ENCODE measurements at regions not wholly inside any gene's neighbourhood (a gene's known extent, or its start where the extent isn't known, plus 50 kb on each side); places are given as distances from the start of the nearest gene placed in this dataset.

DNA sequence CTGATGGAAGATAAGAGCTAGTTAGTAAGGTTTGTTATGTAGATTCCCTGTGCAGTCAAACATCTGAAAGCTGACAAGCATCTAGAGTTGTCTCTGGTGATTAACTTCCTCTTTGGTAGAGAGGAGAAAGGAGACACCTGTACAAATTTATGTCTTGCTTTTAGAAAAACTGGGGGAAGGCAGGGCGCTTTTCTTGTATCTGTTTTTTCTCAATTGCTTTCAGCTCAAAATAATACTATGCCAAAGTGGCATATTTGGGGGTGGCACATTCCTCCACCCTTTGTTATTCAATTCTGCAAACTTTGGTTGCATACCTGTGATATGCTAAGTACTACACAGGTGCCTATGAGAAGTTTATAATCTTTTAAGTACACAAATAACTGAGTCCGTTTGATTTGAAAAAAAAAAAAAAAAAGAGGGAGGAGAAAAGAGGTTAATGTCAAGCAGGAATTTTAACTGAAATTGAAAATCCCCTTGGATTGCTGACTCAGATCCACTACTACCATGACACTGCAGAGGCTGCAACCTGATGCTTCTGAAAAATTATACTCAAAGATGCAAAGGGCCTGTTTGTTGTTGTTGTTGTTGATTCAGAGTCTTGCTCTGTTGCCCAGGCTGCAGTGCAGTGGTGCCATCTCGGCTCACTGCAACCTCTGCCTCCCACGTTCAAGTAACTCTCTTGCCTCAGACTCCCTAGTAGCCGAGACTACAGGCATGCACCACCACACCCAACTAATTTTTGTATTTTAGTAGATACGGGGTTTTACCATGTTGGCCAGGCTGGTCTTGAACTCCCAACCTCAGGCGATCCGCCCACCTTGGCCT lies 164.8 kb upstream of the NBEA start:
- no peak for DNase-seq

GRCh38 chr13:34777914-34778303 lies 164.2 kb upstream of the NBEA start:
- DNase-seq = no peak

DNA sequence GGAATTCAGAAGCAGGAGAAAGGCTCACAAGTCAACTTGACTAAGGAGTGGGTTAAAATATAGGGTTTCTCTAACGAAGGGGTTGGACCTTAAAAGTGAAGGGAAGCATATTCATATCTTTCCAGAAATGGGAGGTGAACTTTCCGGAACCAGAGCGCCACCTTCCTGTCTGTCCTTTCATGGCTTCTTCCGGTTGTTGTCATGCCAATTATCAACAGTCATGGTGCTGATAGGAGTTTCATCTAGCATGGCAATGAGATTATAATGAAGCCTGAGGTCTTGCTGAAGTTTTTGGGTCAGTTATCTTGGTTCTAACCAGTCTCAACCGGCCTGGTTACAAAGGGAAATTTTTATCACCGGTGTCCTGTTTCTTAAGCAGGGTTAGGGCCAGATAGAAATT lies 162.9 kb upstream of the NBEA start:
- no peak for DNase-seq

DNA sequence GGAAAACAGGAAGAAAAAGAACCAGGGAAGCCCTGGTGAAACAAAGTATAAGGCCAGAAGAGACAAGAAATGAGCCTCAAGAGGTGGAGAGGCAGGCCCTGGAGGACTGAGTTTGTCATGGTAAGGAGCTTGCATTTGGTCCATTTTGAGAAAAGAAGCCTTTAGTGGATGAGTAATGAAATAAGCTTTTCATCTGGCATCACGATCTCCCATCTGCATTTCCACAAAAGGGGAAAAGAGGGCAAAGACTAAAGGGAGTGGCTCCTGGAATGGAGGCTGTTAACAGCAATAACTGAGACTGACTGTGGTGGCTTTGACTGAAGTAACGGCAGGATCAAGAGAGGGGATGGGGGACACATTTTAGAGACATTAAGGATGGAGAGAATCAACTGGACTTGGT lies 148.8 kb upstream of the NBEA start:
- DNase-seq = no peak

DNA sequence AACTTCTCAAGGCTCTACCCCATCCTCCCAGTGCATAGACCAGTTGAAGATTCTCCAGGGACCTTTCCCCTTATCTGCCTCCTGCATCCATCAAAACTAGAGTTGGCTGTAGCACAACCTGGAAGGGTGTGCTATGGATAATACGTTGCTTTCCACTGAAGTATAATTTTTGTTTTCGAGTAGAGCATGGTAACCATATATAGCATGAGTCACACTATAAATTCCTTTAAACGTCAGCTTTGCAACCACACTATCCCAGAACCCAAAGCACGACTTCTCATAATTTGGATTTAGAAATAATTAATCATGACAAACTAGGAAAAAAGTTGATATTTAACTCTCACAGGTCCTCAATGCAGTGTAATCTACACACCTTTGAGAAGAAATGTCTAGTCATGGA lies 138.3 kb upstream of the NBEA start:
- DNase-seq = no peak

DNA sequence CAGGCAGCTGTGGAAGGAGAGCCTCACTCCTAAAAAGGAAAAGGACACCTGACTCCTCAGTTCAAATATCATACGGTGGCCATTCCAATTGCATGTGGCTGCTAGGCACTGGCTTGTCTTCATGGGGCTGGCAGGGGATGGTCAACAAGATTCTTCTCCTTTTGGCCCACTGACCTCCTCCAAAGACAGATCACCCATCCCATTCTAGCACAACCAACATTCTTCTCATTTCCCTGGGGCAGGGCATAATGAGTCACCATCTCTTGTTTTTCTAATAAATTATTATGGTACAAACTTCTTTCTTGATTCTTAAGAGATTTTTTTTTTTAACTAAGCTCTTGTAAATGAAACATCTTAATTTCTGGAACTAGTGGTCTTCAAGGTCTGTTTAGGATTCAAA lies 136.7 kb upstream of the NBEA start:
- no peak for DNase-seq

DNA sequence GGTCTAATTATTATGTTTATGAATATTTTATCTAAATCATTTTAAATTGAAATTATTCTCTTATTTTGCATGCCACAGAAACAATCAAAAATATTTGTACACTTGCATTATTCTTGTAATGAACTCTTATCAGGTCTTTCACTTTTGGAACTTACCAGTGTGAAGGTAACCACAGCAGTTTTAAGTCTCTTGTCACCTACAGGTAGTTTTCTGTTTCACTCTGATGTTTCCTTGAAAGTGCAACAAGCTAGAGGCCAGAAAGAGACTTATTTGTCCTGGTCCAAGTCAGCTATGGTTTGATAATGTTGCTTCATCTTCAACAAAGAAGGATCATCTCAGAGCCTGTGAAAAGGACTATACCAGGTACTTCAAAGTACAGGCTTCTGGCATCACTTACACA lies 133.4 kb upstream of the NBEA start:
- no peak for DNase-seq

- DNase-seq = no peak
Measured at GRCh38 chr13:34810996-34811395, 131.1 kb upstream of the NBEA start.

GRCh38 chr13:34815526-34815925 lies 126.5 kb upstream of the NBEA start:
- DNase-seq = no peak

- no peak for DNase-seq
Measured at GRCh38 chr13:34816245-34816884, 125.7 kb upstream of the NBEA start.

GRCh38 chr13:34816908-34817665 lies 125.0 kb upstream of the NBEA start:
- DNase-seq = peak; percentile 2

- DNase-seq = no peak
Measured at GRCh38 chr13:34822650-34823049, 119.4 kb upstream of the NBEA start.

GRCh38 chr13:34826432-34826831 lies 115.6 kb upstream of the NBEA start:
- no peak for DNase-seq

GRCh38 chr13:34833562-34834182 lies 108.4 kb upstream of the NBEA start:
- DNase-seq = peak; percentile 2

- no peak for DNase-seq
Measured at GRCh38 chr13:34842466-34842865, 99.6 kb upstream of the NBEA start.

GRCh38 chr13:34847766-34848165 lies 94.3 kb upstream of the NBEA start:
- DNase-seq = peak; percentile 26

DNA sequence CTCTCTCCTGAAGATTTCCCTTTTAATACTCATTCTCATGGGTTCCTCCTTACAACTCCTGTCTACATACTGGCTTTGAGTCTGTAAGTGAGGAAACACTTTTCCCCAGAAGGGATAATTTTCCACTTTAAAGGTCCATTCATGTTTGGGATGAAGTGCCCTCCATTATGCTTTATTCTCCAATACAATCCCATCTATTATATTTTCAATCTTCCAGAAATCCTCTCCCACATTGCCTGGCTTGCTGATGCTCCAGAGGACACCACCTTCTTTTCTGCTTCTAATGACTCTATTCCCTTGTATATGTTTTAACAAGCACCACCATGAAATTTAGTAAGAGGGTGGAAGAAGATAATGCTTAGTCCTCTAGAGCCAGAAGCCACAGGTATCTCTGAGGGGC lies 92.7 kb upstream of the NBEA start:
- DNase-seq = no peak

DNA sequence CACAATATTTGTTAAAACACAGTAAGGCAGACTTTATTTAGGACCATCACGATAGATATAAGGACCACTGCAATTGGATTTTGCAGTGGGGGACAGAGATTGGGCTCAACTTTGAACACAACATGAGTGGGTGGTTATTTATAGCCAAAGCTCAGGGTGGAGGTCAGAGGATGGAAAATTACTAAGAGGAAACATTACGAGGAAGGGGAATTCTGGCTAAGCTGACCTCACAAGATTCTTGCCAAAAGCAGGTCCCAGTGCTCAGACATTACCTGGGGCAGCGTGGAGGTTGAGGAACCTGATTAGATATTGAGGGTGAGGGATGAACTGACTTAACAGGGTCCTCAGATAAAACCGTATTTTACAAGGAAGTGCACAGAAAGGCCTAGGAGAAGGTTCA lies 88.9 kb upstream of the NBEA start:
- no peak for DNase-seq

- DNase-seq = no peak
Measured at GRCh38 chr13:34857558-34858325, 84.3 kb upstream of the NBEA start.

GRCh38 chr13:34862311-34862710 lies 79.8 kb upstream of the NBEA start:
- no peak for DNase-seq

GRCh38 chr13:34862716-34863115 lies 79.4 kb upstream of the NBEA start:
- no peak for DNase-seq

- peak; percentile 50 for DNase-seq
Measured at GRCh38 chr13:34863360-34864135, 78.5 kb upstream of the NBEA start.
